CD14-positive monocyte (primary cell): ENCODE measurements at regions not wholly inside any gene's neighbourhood (a gene's known extent, or its start where the extent isn't known, plus 50 kb on each side); places are given as distances from the start of the nearest gene placed in this dataset.

Experiments used
- DNase-seq, 3 donors: peaks; one replicate each; pipeline ENCODE4 v3.0.0-alpha.2; 2011 to 2022
- H2AFZ ChIP-seq: 2 replicates; pipeline ENCODE4 v1.6.0; 2012; ENCODE audit warnings: mild to moderate bottlenecking, low read depth, low read length, inconsistent platforms; ENCODE audit not compliant: insufficient read depth, poor library complexity, severe bottlenecking
- H3K27ac ChIP-seq, 2 donors: 1 replicate in 1 of 2; 2 replicates in 1 of 2; pipeline ENCODE4 v1.5.1; 2012 to 2013; ENCODE audit warnings: low read length in 2 of 2, control low read depth in 1 of 2, inconsistent platforms in 1 of 2, low read depth in 1 of 2, mild to moderate bottlenecking in 1 of 2
- H3K27me3 ChIP-seq, 2 donors: one replicate each; pipeline versions ENCODE4 v1.6.0 to v1.6.1; 2011 to 2013; ENCODE audit warnings: low read length in 2 of 2; ENCODE audit not compliant: control insufficient read depth in 2 of 2, insufficient read depth in 2 of 2
- H3K36me3 ChIP-seq, 2 donors: replicated peaks in 1 of 2; 1 replicate in 1 of 2; 2 replicates in 1 of 2; pipeline versions ENCODE4 v1.5.1 to v1.6.1; 2012 to 2013; ENCODE audit warnings: low read length in 2 of 2, control low read depth in 1 of 2, inconsistent platforms in 1 of 2, mild to moderate bottlenecking in 1 of 2; ENCODE audit not compliant: insufficient read depth in 2 of 2, control insufficient read depth in 1 of 2
- H3K4me1 ChIP-seq, 2 donors: 1 replicate in 1 of 2; 2 replicates in 1 of 2; pipeline versions ENCODE4 v1.5.1 to v1.6.1; 2012 to 2013; ENCODE audit warnings: low read length in 2 of 2, control low read depth in 1 of 2, inconsistent platforms in 1 of 2, mild to moderate bottlenecking in 1 of 2, moderate library complexity in 1 of 2; ENCODE audit not compliant: insufficient read depth in 2 of 2, control insufficient read depth in 1 of 2
- H3K4me2 ChIP-seq: replicated peaks from 2 replicates; pipeline ENCODE3; 2012; ENCODE audit warnings: low read length, moderate library complexity, mild to moderate bottlenecking; ENCODE audit not compliant: poor library complexity, severe bottlenecking; ENCODE audit errors: extremely low read depth
- H3K4me3 ChIP-seq, 3 experiments: fragments of 200-600 bp in 1 of 3; sonication (generic) in 1 of 3; replicated peaks in 1 of 3; 1 replicate in 2 of 3; 2 replicates in 1 of 3; pipeline ENCODE4 v1.5.1; 2011 to 2013; ENCODE audit warnings: low read length in 3 of 3, mild to moderate bottlenecking in 3 of 3, control low read depth in 2 of 3, low read depth in 2 of 3, inconsistent platforms in 1 of 3, moderate library complexity in 1 of 3
- H3K79me2 ChIP-seq: 2 replicates; pipeline ENCODE4 v1.6.0; 2012; ENCODE audit warnings: mild to moderate bottlenecking, control low read depth, inconsistent platforms, low read length, moderate library complexity; ENCODE audit not compliant: insufficient read depth
- H3K9ac ChIP-seq: 2 replicates; pipeline ENCODE4 v1.6.0; 2017; ENCODE audit warnings: low read length, mild to moderate bottlenecking; ENCODE audit not compliant: insufficient read depth, poor library complexity, severe bottlenecking
- H3K9me3 ChIP-seq, 2 donors: replicated peaks in 1 of 2; 1 replicate in 1 of 2; 2 replicates in 1 of 2; pipeline versions ENCODE4 v1.5.1 to v1.6.1; 2012 to 2013; ENCODE audit warnings: low read length in 2 of 2, control low read depth in 1 of 2; ENCODE audit not compliant: control insufficient read depth in 1 of 2, insufficient read depth in 1 of 2
- H4K20me1 ChIP-seq: 2 replicates; pipeline ENCODE4 v1.6.0; 2012; ENCODE audit warnings: mild to moderate bottlenecking, low read length, control low read depth, moderate library complexity; ENCODE audit not compliant: insufficient read depth
- H3K27ac Mint-ChIP-seq, 7 donors: one replicate each; pipeline ENCODE4 v1.8.0; 2020; ENCODE audit warnings: mild to moderate bottlenecking in 7 of 7, mixed read lengths in 7 of 7, moderate library complexity in 6 of 7, inconsistent platforms in 2 of 7
- H3K27me3 Mint-ChIP-seq, 3 donors: one replicate each; pipeline ENCODE4 v1.8.0; 2021 to 2022; ENCODE audit warnings: low read depth in 3 of 3, mild to moderate bottlenecking in 3 of 3, mixed read lengths in 3 of 3, moderate library complexity in 3 of 3, inconsistent platforms in 1 of 3
- H3K36me3 Mint-ChIP-seq, 2 donors: one replicate each; pipeline ENCODE4 v1.8.0; 2020; ENCODE audit warnings: mixed read lengths in 2 of 2, inconsistent platforms in 1 of 2, mild to moderate bottlenecking in 1 of 2
- H3K4me1 Mint-ChIP-seq: one replicate; pipeline ENCODE4 v1.8.0; 2020; ENCODE audit warnings: mild to moderate bottlenecking, mixed read lengths
- H3K4me3 Mint-ChIP-seq, 2 donors: one replicate each; pipeline ENCODE4 v1.8.0; 2020; ENCODE audit warnings: mild to moderate bottlenecking in 2 of 2, mixed read lengths in 2 of 2, moderate library complexity in 1 of 2
- H3K9me3 Mint-ChIP-seq, 7 donors: one replicate each; pipeline ENCODE4 v1.8.0; 2020 to 2022; ENCODE audit warnings: mixed read lengths in 7 of 7, mild to moderate bottlenecking in 6 of 7, moderate library complexity in 6 of 7, inconsistent platforms in 2 of 7
- WGBS: methylation state at CpG from one replicate; pipeline ENCODE4 v1.1.5; 2013; ENCODE audit warnings: missing lambda C conversion rate; ENCODE audit not compliant: insufficient coverage; 5-methylcytosine and 5-hydroxymethylcytosine counted together
- intact Hi-C, 2 donors: fragments of 100-400 bp; cut with micrococcal nuclease; formaldehyde crosslinking; loops; one replicate each; pipeline versions ENCODE4 v1.15.0 to v1.15.1; 2023
- TF ChIP-seq, protein P1 (sequence below): fragments of 200-600 bp; IDR thresholded peaks from one replicate; pipeline ENCODE4 v1.8.0; 2022; ENCODE audit warnings: antibody characterized with exemption, mild to moderate bottlenecking

DNA sequence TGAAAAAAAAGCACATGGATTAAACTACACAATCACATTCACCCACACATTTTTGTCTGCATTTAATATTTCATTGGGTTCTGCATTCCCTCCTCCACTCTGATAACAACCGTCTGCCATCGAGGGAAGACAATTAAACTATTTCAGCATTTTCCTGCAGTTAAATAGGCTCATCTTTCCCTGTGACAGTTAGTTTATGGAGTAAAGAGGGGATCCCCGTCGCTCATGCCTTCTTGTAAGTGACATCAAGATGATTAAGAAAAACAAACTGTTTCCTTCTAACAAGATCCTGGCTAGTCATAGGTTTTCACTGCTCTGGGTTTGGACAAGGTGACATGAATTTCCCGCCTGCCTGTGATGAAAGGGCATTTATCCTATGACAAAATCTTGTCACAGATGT is 98.0 kb upstream of the DYNLRB2 start:
- WGBS: no CpG with 5 or more reads among the region's 5 CpGs
- Mint-ChIP-seq H3K9me3 (peaks cover 0 to 6% (median 0%) of the 10 kb centered on the region in 7 donors), H3K36me3 (no peaks in the 10 kb centered on the region), H3K27ac (no peak overlapping the region), H3K27me3 (no peaks in the 10 kb centered on the region), H3K4me3 (no peak overlapping the region), H3K4me1 (peaks cover 2% of the 10 kb centered on the region)
- H3K36me3 ChIP-seq: no peaks in the 10 kb centered on the region
- no peak overlapping the region for H3K27ac ChIP-seq
- no peak overlapping the region for H3K9ac ChIP-seq
- no peaks in the 10 kb centered on the region for H3K4me1 ChIP-seq
- DNase-seq: no peak
- no peaks in the 10 kb centered on the region for H3K9me3 ChIP-seq
- H3K4me3 ChIP-seq: no peak overlapping the region
- no peaks in the 10 kb centered on the region for H4K20me1 ChIP-seq
- H3K4me2 ChIP-seq: no peak overlapping the region
- H3K79me2 ChIP-seq: no peaks in the 10 kb centered on the region
- intact Hi-C loops: no loop called here
- TF ChIP-seq, protein P1, sequence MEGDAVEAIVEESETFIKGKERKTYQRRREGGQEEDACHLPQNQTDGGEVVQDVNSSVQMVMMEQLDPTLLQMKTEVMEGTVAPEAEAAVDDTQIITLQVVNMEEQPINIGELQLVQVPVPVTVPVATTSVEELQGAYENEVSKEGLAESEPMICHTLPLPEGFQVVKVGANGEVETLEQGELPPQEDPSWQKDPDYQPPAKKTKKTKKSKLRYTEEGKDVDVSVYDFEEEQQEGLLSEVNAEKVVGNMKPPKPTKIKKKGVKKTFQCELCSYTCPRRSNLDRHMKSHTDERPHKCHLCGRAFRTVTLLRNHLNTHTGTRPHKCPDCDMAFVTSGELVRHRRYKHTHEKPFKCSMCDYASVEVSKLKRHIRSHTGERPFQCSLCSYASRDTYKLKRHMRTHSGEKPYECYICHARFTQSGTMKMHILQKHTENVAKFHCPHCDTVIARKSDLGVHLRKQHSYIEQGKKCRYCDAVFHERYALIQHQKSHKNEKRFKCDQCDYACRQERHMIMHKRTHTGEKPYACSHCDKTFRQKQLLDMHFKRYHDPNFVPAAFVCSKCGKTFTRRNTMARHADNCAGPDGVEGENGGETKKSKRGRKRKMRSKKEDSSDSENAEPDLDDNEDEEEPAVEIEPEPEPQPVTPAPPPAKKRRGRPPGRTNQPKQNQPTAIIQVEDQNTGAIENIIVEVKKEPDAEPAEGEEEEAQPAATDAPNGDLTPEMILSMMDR: no peak
- H3K27me3 ChIP-seq: no peaks in the 10 kb centered on the region
- H2AFZ ChIP-seq: no peak overlapping the region

DNA sequence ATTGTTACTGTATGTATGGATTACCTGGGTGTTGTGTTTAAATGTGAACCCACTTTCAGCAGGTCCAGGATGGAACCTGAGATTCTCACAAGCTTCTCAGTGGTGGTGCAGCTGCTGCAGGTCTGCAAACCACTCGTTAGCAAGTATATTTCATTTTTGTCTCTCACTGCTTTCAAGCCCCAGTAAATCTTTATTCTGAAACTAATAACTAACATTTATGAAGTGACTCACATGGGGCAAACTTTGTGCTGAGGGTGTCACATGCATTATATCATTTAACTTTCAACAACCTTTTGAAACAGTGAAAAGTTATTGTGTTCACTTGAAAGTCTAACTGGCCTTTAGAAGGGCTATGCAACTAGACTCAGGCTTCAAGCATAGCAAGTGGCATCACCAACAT is 98.9 kb upstream of the DYNLRB2 start:
- Mint-ChIP-seq H3K9me3 (peaks cover 0 to 6% (median 0%) of the 10 kb centered on the region in 7 donors), H3K4me1 (peaks cover 2% of the 10 kb centered on the region), H3K27ac (no peak overlapping the region), H3K36me3 (no peaks in the 10 kb centered on the region), H3K27me3 (no peaks in the 10 kb centered on the region), H3K4me3 (no peak overlapping the region)
- TF ChIP-seq, protein P1: no peak
- Histone ChIP-seq H2AFZ (no peak overlapping the region), H4K20me1 (no peaks in the 10 kb centered on the region), H3K27ac (no peak overlapping the region), H3K4me1 (no peaks in the 10 kb centered on the region), H3K9ac (no peak overlapping the region), H3K4me2 (no peak overlapping the region), H3K27me3 (no peaks in the 10 kb centered on the region), H3K9me3 (no peaks in the 10 kb centered on the region), H3K4me3 (no peak overlapping the region), H3K36me3 (no peaks in the 10 kb centered on the region), H3K79me2 (no peaks in the 10 kb centered on the region)
- intact Hi-C loops: no loop called here
- no peak for DNase-seq
- WGBS: no CpG with 5 or more reads among the region's 1 CpG
